ENCODE measurements at regions not wholly inside any gene's neighbourhood (a gene's known extent, or its start where the extent isn't known, plus 50 kb on each side); places are given as distances from the start of the nearest gene placed in this dataset.

DNA sequence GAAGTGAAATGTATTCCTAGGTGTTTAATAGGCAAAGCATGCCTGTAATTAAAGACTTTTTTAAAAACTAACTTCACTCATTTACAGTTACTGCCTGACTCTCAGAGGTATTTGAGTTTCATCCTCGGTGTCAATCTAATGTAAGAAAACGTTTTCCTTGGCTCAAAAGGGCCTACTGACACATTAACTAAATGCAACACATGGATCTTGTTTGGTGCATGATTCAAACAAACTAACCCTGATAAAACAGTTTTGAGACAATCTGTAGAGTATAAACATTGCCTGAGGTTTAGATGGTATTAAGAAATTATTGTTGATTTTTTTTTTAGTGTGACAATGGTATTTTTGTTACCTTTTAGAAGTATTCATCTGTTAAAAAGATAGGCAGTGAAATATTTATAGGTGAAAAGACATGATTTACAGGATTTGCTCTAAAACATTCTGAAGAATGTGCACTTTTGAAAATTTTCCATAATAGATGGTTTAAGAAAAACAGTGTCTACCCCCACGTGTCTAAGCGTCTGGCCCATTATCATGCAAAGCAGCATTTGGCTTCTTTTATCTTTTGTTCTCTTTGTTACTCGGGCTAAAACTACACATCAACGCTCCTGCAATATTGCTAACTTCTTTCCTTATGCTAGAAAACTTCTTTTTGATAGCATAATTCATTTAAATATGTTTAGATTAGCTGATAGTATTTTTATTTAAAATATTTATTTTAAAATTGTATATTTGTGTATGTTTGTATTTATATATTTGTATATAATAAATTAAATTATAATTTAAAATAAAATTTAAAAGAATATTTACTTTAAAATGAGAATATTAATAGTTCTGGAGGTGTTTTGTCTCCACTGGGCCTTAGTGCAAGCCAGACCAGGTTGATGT is 160.2 kb upstream of the NDUFV2 start (continued):
- TF ChIP-seq ZNF512 (tag; IDR thresholded peaks at IDR 0.05) (0 out of 2 replicates have a peak, but pooled peaks have one; percentile 28), WHSC1 (IDR thresholded peaks at IDR 0.05; ENCODE audit: low read length) (no peak), ATF4 (CRISPR knock-in tag; IDR thresholded peaks at IDR 0.05) (no peak), EZH2 (IDR thresholded peaks at IDR 0.05; ENCODE audit: borderline replicate concordance, low read depth, low read length) (no peak), EHMT2 (IDR thresholded peaks at IDR 0.05) (no peak), SLC30A9 (CRISPR knock-in tag; IDR thresholded peaks at IDR 0.05) (no peak), ZNF609 (CRISPR knock-in tag; IDR thresholded peaks at IDR 0.05; ENCODE audit: borderline replicate concordance) (no peak), EP400 (IDR thresholded peaks at IDR 0.05) (peak; percentile 15; the same call in 1 of the 2 replicates), CBFA2T3 (IDR thresholded peaks at IDR 0.05) (peak; percentile 22; the same call in 1 of the 2 replicates), GABPA (tag; conservative IDR thresholded peaks at IDR 0.05; ENCODE audit: low read depth) (no peak), NR2C1 (IDR thresholded peaks at IDR 0.05) (no peak), NR2C1 (tag; IDR thresholded peaks at IDR 0.05) (no peak), DPF2 (IDR thresholded peaks at IDR 0.05) (0 out of 2 replicates have a peak, but pooled peaks have one; percentile 9), ZBTB7A (IDR thresholded peaks at IDR 0.05; ENCODE audit: borderline replicate concordance, control insufficient read depth, low read depth, low read length) (no peak)
- TF ChIP-seq, protein P1, sequence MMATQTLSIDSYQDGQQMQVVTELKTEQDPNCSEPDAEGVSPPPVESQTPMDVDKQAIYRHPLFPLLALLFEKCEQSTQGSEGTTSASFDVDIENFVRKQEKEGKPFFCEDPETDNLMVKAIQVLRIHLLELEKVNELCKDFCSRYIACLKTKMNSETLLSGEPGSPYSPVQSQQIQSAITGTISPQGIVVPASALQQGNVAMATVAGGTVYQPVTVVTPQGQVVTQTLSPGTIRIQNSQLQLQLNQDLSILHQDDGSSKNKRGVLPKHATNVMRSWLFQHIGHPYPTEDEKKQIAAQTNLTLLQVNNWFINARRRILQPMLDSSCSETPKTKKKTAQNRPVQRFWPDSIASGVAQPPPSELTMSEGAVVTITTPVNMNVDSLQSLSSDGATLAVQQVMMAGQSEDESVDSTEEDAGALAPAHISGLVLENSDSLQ (IDR thresholded peaks at IDR 0.05), result peak; percentile 25; the same call in 1 of the 2 replicates
- TF ChIP-seq, protein P2, sequence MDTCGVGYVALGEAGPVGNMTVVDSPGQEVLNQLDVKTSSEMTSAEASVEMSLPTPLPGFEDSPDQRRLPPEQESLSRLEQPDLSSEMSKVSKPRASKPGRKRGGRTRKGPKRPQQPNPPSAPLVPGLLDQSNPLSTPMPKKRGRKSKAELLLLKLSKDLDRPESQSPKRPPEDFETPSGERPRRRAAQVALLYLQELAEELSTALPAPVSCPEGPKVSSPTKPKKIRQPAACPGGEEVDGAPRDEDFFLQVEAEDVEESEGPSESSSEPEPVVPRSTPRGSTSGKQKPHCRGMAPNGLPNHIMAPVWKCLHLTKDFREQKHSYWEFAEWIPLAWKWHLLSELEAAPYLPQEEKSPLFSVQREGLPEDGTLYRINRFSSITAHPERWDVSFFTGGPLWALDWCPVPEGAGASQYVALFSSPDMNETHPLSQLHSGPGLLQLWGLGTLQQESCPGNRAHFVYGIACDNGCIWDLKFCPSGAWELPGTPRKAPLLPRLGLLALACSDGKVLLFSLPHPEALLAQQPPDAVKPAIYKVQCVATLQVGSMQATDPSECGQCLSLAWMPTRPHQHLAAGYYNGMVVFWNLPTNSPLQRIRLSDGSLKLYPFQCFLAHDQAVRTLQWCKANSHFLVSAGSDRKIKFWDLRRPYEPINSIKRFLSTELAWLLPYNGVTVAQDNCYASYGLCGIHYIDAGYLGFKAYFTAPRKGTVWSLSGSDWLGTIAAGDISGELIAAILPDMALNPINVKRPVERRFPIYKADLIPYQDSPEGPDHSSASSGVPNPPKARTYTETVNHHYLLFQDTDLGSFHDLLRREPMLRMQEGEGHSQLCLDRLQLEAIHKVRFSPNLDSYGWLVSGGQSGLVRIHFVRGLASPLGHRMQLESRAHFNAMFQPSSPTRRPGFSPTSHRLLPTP (IDR thresholded peaks at IDR 0.05; ENCODE audit: borderline replicate concordance, extremely low read depth, insufficient read length), result no peak

Data from K562 (cell line).